GM19463 (cell line): ENCODE measurements at regions not wholly inside any gene's neighbourhood (a gene's known extent, or its start where the extent isn't known, plus 50 kb on each side); places are given as distances from the start of the nearest gene placed in this dataset.

Experiments
- ATAC-seq: cut with Tn5 transposase; IDR thresholded peaks from one replicate; pipeline ENCODE4 v1.9.1; 2021; ENCODE audit warnings: mild to moderate bottlenecking, moderate library complexity; ENCODE audit not compliant: unreplicated experiment

DNA sequence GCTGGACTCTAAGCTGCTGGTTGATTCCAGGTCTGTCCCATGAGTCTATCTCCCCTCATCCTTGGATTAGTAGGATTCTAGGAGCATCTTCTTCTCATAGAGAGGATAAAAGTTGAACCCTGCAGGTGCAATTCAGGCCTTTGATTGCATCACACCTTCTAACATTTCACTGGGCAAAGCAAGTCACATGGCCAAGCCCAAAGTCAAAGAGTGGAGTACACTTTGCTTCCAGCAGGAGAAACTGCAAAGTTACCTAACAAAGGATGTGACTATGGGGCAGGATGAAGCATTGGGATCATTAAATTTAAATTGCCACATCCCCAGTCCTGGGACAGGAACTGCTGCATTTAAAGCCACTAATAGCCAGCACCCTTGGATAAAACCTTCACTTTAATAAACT, 51.0 kb upstream of the EGFLAM start:
- ATAC-seq, result no peak

DNA sequence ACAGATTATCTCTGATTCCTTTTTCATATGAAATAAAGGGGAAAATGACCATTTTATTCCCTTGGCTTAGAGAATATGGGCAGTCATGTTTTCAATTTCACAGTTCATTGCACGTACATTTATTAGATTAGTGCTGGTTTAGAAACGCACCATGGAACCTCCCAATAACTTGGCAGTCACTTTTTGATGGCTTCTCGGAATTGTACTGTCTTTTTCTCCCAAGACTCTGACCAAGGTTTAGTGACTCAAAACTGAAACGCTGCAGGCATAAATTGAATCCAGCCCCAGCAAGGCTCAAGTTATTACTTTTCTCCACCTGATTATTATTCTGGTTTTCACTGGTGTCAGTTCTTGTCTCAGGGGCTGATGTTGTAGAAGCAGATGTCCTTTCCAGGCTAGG, 55.6 kb upstream of the EGFLAM start:
- no peak for ATAC-seq

- no peak for ATAC-seq
These were observed 57.3 kb upstream of the EGFLAM start for GRCh38 chr5:38200872-38201557.

- ATAC-seq, result no peak
These were observed 61.2 kb upstream of the EGFLAM start for GRCh38 chr5:38197118-38197517.

- peak; percentile 74 for ATAC-seq
These were observed 65.3 kb upstream of the EGFLAM start for GRCh38 chr5:38193015-38193581.

- ATAC-seq, result no peak
These were observed 66.7 kb upstream of the EGFLAM start for GRCh38 chr5:38191693-38192092.

- no peak for ATAC-seq
These were observed 68.2 kb upstream of the EGFLAM start for GRCh38 chr5:38190111-38190510.

DNA sequence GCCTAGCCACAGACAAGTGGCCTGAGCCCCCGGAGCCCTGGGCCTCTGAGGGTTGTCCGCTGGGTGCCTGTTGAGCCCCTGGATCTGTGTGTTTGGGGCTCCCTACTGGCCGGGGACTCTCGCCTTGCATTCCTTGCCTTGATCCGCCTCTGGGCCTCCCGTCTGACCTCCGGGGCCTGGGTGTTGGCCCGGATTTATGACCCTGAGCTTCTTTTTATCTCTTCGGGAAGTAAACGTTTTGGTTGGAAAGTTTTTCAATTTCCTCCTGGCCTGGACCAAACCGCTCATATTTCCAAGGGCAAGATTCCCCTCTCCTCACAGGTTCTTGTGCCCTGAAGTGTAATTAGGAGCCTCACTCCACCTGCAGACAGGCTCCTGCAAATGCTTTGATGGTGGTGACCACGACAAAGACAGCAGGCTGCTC, 69.3 kb upstream of the EGFLAM start:
- no peak for ATAC-seq

DNA sequence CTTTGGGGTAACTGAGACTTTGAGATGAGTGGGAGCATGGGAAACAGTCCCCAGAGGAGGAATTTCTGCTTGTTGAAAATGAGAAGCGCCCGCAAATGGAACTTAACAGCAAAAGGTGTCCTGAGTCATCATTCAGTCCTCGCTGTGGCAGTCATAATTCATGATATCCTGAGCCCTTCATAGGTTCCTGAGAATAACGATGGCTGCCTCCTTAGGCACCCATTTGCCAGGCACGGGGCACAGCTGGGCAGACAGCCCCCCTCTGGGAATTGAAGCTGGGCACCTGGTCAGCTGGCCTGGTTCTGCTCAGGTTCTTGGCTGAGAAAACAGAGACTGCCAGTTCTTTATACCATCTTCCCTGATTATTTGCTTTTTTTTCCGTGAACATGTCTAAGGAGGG, 69.8 kb upstream of the EGFLAM start:
- ATAC-seq, result no peak

DNA sequence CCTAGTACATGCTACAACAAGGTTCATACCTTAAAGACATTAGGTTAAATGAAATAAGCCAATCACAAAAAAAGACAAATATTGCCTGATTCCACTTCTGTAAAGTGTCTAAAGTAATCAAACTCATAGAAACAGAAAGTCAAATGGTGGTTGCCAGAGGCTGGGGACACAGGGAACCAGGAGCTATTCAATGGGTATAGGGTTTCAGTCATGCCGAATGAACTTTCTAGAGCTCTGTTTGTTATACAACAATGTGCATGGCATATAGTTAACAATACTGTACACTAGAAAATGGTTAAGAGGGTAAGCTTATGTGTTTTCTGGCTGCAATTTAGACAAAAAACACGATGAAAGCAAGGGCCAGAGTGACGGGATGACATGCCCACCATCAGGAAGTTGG, 70.8 kb upstream of the EGFLAM start:
- ATAC-seq, result no peak

- no peak for ATAC-seq
These were observed 73.7 kb upstream of the EGFLAM start for GRCh38 chr5:38184627-38185026.

DNA sequence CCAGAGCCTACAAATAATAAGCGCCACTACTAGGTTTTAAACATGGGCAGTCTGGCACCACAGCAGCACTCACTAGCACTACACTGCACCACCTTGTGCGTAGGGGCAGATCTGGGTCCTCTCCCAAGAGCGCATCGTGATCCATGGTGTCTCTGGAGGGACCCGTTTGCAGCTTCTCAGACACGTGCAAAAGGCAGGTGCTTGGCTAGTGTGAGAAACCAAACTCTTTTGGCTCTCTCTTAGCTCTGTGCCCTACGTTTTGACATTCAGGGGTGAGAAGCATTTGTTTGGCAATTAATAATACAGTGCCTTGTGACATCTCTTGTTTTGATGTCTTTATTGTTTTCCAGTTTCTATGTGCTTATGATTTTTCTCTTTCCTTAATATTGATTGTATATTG, 75.4 kb upstream of the EGFLAM start:
- no peak for ATAC-seq

DNA sequence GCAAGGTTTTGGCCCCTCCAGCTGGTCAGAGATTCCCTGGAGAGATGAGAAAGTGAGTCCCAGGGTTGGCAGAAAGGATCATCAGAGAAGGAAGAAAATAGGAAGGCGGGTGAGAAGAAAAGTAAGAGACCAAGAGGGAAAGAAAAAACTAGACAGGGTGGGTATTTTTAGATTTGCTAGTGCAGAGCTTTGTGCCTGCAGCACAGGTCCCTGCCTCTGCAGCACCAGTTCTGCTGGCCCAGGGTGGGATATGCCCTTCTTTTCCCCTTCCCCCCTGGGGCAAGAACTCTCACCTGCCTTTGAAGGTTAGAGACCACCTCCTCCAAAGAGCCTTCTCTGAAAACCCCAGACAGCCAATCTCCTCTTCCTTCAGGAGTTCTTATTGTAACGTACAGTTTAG, 90.3 kb upstream of the EGFLAM start:
- ATAC-seq, result no peak

GRCh38 chr5:38167562-38167996, 90.8 kb upstream of the EGFLAM start:
- no peak for ATAC-seq

GRCh38 chr5:38166832-38167231, 91.5 kb upstream of the EGFLAM start:
- no peak for ATAC-seq

GRCh38 chr5:38165435-38165834, 92.9 kb upstream of the EGFLAM start:
- ATAC-seq, result no peak

- no peak for ATAC-seq
These were observed 93.5 kb upstream of the EGFLAM start for GRCh38 chr5:38164776-38165399.

DNA sequence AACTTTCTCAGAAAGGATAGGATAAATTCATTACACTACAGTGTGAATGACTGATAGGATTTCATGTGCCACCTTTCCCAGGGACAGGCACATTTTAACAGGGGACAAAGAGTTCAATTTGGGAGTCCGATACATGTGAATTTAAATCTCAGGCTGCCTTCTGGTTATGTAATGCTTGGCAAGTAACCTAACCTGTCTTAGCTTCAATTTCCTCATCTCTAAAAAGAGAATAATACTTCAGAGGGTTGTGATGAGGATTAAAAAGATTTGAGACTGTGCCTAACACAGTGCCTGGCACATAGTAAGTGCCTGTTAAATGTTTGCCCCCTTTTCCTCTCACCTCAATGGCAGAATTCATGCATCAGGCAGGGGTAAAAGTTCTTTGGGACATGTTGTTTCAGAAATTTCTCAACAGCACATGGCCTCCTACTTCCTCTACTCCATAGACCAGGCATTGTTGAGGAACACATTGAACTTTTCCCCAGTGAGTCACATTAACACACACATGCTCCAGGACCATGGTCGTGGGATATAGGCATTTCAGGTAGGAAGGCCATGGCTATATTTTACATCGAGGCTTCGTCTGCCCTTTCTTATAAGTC, 94.6 kb upstream of the EGFLAM start:
- no peak for ATAC-seq

- ATAC-seq, result no peak
These were observed 95.7 kb upstream of the EGFLAM start for GRCh38 chr5:38162625-38163024.

DNA sequence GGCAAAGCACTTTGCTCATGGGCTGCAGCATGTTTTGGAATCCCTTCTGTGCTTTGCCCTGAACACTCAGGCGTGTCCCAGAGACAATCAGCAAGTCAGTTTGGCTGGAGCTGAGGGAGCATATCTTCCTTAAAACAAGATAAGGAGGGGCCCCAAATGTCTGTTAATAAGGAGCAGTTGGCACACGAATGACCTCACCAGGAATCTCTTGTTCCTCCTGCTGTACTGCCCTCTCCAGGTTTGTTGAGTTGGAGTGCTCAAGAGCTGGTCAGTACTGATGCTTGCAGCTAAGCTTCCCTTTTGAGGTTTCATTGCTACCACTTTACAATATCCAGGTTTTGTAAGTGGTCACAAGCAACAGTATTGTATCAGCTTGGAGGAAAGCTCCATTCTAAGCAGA, 101.3 kb upstream of the EGFLAM start:
- no peak for ATAC-seq

DNA sequence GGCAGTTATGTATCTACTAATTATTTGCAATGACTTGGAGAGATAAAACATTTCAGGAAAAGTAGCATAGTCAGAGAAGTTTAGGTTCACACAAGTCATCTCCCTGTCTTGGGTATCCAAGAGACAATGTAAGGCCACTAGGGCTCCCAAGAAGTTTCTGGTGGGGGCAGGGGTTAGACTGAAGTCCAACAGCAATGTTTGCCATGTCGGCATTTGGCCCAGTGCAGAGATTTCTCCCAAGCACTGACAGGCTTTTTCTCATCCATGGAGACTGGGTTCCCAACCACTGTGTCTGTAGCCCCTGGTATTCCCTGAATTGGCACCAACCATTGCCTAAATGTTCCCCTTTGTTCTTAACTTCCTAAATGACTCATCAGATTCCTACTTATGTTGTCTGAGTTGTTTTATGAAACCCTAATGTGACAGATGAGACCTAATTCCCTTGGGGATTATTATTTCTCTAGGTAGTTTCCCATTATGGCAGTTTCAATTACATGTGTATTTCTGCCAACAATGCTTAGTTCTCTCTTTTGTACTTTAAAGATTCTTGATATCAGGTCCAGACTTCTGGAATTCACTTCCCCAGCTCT, 103.6 kb upstream of the EGFLAM start:
- no peak for ATAC-seq

DNA sequence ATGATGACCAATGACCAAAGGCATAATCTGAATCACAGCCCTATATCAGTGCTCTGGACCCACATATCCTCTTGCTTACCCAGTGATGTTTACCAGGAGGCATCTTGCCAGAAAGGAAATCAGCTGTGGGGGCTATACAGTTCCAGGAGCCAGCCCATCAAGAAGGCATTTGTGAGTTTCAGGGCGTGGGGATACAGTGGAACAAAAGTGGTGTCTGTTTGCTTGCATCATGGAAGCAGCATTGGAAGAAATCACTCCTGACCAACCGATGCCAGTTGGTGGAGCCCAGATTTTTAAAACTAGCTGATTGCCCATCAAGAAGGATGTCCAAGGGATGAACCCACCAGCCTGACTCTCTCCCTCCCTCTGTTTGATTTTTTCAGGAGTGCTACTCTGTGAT, 106.5 kb upstream of the EGFLAM start:
- ATAC-seq, result no peak
